M059J (cell line): ENCODE measurements at regions not wholly inside any gene's neighbourhood (a gene's known extent, or its start where the extent isn't known, plus 50 kb on each side); places are given as distances from the start of the nearest gene placed in this dataset.
"Not testable (repeated sequence)": the region's sequence is repeated elsewhere in the genome, so short reads cannot be mapped to it uniquely, and the experiment has no call there.

Experiments
- DNase-seq: peaks from one replicate; pipeline ENCODE4 v3.0.0-alpha.2; 2012; ENCODE audit warnings: low read depth

GRCh38 chr2:39930175-39930917 lies 151.3 kb upstream of the THUMPD2 start:
- DNase-seq = no peak

GRCh38 chr2:39929531-39929930 lies 150.5 kb upstream of the THUMPD2 start:
- DNase-seq = no peak

GRCh38 chr2:39925312-39925711 lies 146.3 kb upstream of the THUMPD2 start:
- no peak for DNase-seq

GRCh38 chr2:39923455-39923854 lies 144.4 kb upstream of the THUMPD2 start:
- no peak for DNase-seq

- no peak for DNase-seq
Observed at GRCh38 chr2:39922679-39923405, 143.8 kb upstream of the THUMPD2 start.

GRCh38 chr2:39920307-39920801 lies 141.3 kb upstream of the THUMPD2 start:
- peak; percentile 20 for DNase-seq

- no peak for DNase-seq
Observed at GRCh38 chr2:39919511-39920306, 140.7 kb upstream of the THUMPD2 start.

GRCh38 chr2:39918886-39919285 lies 139.8 kb upstream of the THUMPD2 start:
- DNase-seq = no peak

- DNase-seq = not testable (repeated sequence)
Observed at GRCh38 chr2:39917371-39917770, 138.3 kb upstream of the THUMPD2 start.

- no peak for DNase-seq
Observed at GRCh38 chr2:39914949-39915348, 135.9 kb upstream of the THUMPD2 start.

- peak; percentile 70 for DNase-seq
Observed at GRCh38 chr2:39913648-39914461, 134.8 kb upstream of the THUMPD2 start.

- peak; percentile 60 for DNase-seq
Observed at GRCh38 chr2:39902103-39902502, 123.0 kb upstream of the THUMPD2 start.

GRCh38 chr2:39898934-39899333 lies 119.9 kb upstream of the THUMPD2 start:
- DNase-seq = no peak

- DNase-seq = no peak
Observed at GRCh38 chr2:39897273-39897672, 118.2 kb upstream of the THUMPD2 start.

- no peak for DNase-seq
Observed at GRCh38 chr2:39894082-39894481, 115.0 kb upstream of the THUMPD2 start.

GRCh38 chr2:39893616-39894015 lies 114.6 kb upstream of the THUMPD2 start:
- DNase-seq = peak; percentile 47

- no peak for DNase-seq
Observed at GRCh38 chr2:39881948-39882347, 102.9 kb upstream of the THUMPD2 start.

GRCh38 chr2:39881494-39881893 lies 102.4 kb upstream of the THUMPD2 start:
- peak; percentile 18 for DNase-seq

- not testable (repeated sequence) for DNase-seq
Observed at GRCh38 chr2:39879001-39879400, 99.9 kb upstream of the THUMPD2 start.

- DNase-seq = peak; percentile 26
Observed at GRCh38 chr2:39875914-39876267, 96.8 kb upstream of the THUMPD2 start.

GRCh38 chr2:39875182-39875913 lies 96.3 kb upstream of the THUMPD2 start:
- DNase-seq = peak; percentile 96
